ENCODE measurements at regions not wholly inside any gene's neighbourhood (a gene's known extent, or its start where the extent isn't known, plus 50 kb on each side); places are given as distances from the start of the nearest gene placed in this dataset.

DNA sequence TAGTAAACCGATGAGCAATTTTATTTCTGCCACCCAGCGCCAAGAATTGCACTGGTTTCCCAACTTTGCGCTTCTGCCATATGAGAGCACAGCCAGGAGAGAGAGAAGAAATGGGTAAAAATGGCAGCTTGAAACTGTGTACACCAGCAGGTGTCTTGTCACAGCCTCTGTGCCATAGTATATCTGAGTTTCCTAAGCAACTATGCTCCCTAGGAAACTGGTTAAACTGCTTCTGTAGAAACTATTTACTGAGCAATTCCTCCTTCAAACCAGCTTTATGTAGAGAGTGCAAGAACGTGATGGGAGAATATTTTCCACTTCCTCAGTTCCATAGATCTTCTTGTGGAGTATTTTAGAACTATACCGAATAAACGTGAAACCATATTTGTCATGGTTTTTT, 1361.3 kb downstream of the PCDH9 start:
- Mint-ChIP-seq H3K9me3 (no peaks in the 10 kb centered on the region), H3K27me3 (ENCODE audit: low read depth) (no peaks in the 10 kb centered on the region), H3K4me1 (no peaks in the 10 kb centered on the region), H3K27ac (no peak overlapping the region), H3K36me3 (ENCODE audit: insufficient read depth in 1 of 3, low read depth in 3 of 3) (no peaks in the 10 kb centered on the region), H3K4me3 (no peak overlapping the region)
- H4K8ac ChIP-seq (replicated peaks; ENCODE audit: insufficient read length, low read depth, low read length), result no peak overlapping the region
- H3K4ac ChIP-seq (ENCODE audit: low read depth, low read length), result no peak overlapping the region
- H3K23ac ChIP-seq (ENCODE audit: insufficient read length, low read depth, low read length), result no peak overlapping the region
- no peak overlapping the region for H4K5ac ChIP-seq (ENCODE audit: insufficient read length, low read depth, low read length)
- no peak overlapping the region for H3K4me2 ChIP-seq (ENCODE audit: insufficient read depth, insufficient read length, low read length)
- no peak overlapping the region for H2BK120ac ChIP-seq (ENCODE audit: low read depth, low read length, poor library complexity, severe bottlenecking)
- no peaks in the 10 kb centered on the region for H3K79me1 ChIP-seq (ENCODE audit: insufficient read depth, low read depth, low read length, poor library complexity, severe bottlenecking)
- no peak overlapping the region for H3K18ac ChIP-seq (ENCODE audit: insufficient read length, low read depth, low read length)
- H2AK5ac ChIP-seq (ENCODE audit: insufficient read length, low read length), result no peak overlapping the region
- TF ChIP-seq, protein P1, sequence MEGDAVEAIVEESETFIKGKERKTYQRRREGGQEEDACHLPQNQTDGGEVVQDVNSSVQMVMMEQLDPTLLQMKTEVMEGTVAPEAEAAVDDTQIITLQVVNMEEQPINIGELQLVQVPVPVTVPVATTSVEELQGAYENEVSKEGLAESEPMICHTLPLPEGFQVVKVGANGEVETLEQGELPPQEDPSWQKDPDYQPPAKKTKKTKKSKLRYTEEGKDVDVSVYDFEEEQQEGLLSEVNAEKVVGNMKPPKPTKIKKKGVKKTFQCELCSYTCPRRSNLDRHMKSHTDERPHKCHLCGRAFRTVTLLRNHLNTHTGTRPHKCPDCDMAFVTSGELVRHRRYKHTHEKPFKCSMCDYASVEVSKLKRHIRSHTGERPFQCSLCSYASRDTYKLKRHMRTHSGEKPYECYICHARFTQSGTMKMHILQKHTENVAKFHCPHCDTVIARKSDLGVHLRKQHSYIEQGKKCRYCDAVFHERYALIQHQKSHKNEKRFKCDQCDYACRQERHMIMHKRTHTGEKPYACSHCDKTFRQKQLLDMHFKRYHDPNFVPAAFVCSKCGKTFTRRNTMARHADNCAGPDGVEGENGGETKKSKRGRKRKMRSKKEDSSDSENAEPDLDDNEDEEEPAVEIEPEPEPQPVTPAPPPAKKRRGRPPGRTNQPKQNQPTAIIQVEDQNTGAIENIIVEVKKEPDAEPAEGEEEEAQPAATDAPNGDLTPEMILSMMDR (conservative IDR thresholded peaks at IDR 0.05), result no peak
- no peak overlapping the region for H2AFZ ChIP-seq (ENCODE audit: low read length)
- H3K56ac ChIP-seq (ENCODE audit: insufficient read length, low read depth, low read length), result no peak overlapping the region
- no peaks in the 10 kb centered on the region for H3K4me1 ChIP-seq (ENCODE audit: insufficient read depth, low read length)
- H4K20me1 ChIP-seq (ENCODE audit: control insufficient read depth, insufficient read depth, insufficient read length), result no peaks in the 10 kb centered on the region
- H2BK5ac ChIP-seq (ENCODE audit: insufficient read length, low read length), result no peak overlapping the region
- H3T11ph ChIP-seq (ENCODE audit: low read length), result no peak overlapping the region
- no peak overlapping the region for H4K91ac ChIP-seq (ENCODE audit: insufficient read length, low read depth, low read length)
- no peak overlapping the region for H3K9ac ChIP-seq (ENCODE audit: extremely low read depth, insufficient read length, low read length)
- H3K27me3 ChIP-seq (ENCODE audit: insufficient read depth, low read length), result no peaks in the 10 kb centered on the region
- no peak for DNase-seq
- no peak overlapping the region for H3K27ac ChIP-seq (ENCODE audit: insufficient read length, low read depth, low read length)
- no CpG with 5 or more reads among the region's 6 CpGs for WGBS (ENCODE audit: extremely low coverage, insufficient read length, low lambda C conversion rate)
- no peak overlapping the region for H3K14ac ChIP-seq (ENCODE audit: insufficient read depth, low read length)
- no peak overlapping the region for H2BK12ac ChIP-seq (ENCODE audit: insufficient read length, low read depth, low read length)
- H3K79me2 ChIP-seq (ENCODE audit: insufficient read depth, low read length), result no peaks in the 10 kb centered on the region
- no peak overlapping the region for H2BK20ac ChIP-seq (ENCODE audit: low read depth, low read length, poor library complexity, severe bottlenecking)
- H2BK15ac ChIP-seq (ENCODE audit: low read depth, low read length), result no peak overlapping the region
- H3K23me2 ChIP-seq (ENCODE audit: insufficient read length, low read depth, low read length, poor library complexity, severe bottlenecking), result no peaks in the 10 kb centered on the region
- H3K9me3 ChIP-seq (ENCODE audit: control insufficient read depth, low read depth, low read length), result no peaks in the 10 kb centered on the region
